GM12892 (cell line): ENCODE measurements at regions not wholly inside any gene's neighbourhood (a gene's known extent, or its start where the extent isn't known, plus 50 kb on each side); places are given as distances from the start of the nearest gene placed in this dataset.

Experiments used
- POLR2A ChIP-seq: IDR thresholded peaks from 2 replicates; pipeline ENCODE4 v1.6.1; 2011; ENCODE audit warnings: low read depth, low read length, control low read depth
- POLR2AphosphoS5 ChIP-seq: IDR thresholded peaks from 2 replicates; pipeline ENCODE4 v1.6.1; 2011; ENCODE audit warnings: low read depth, low read length, control low read depth
- TAF1 ChIP-seq: IDR thresholded peaks from 2 replicates; pipeline ENCODE4 v1.6.1; 2011; ENCODE audit warnings: low read depth, mild to moderate bottlenecking, control low read depth, low read length, borderline replicate concordance

DNA sequence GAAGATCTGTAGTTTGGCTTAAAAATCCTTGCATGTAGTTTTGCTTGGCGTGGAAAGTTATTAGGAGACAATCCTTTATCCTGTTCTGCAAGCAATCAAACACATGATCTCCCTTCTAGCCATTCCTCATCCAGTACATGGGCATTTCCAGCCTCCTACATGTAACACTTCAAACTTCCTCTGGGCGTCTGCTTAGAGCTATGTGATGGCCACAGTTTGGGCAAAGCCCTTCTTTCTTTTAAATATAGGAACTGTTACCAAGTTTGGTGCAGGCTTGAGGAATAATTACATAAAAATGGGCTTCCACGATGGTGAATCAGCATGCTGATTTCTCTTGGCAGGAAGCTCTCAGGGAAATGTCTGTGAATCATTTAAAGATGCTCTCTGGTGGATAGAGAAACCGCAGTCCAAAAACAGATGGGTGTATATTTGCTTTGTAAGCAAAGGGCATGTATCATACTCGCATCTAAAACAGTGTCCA lies 176.9 kb upstream of the FMN2 start:
- TF ChIP-seq POLR2A (no peak), POLR2AphosphoS5 (no peak), TAF1 (no peak)
